Sigmoid colon (tissue), 4 donors: ENCODE measurements at regions not wholly inside any gene's neighbourhood (a gene's known extent, or its start where the extent isn't known, plus 50 kb on each side); places are given as distances from the start of the nearest gene placed in this dataset.

Experiments used
- CTCF ChIP-seq, 4 experiments: fragments of 450-650 bp in 3 of 4; fragments of 200-600 bp in 1 of 4; IDR thresholded peaks; one replicate each; pipeline ENCODE4 v1.5.1; 2016 to 2019; ENCODE audit warnings: antibody characterized with exemption in 4 of 4, mild to moderate bottlenecking in 3 of 4, moderate library complexity in 2 of 4
- EP300 ChIP-seq, 4 donors: sonication (generic); formaldehyde crosslinking; IDR thresholded peaks; one replicate each; pipeline ENCODE4 v1.6.1; 2017; ENCODE audit warnings: antibody characterized with exemption in 4 of 4
- POLR2A ChIP-seq, 2 donors: fragments of 450-650 bp; IDR thresholded peaks; one replicate each; pipeline ENCODE4 v1.6.1; 2016; ENCODE audit warnings: antibody characterized with exemption in 2 of 2, mild to moderate bottlenecking in 2 of 2, moderate library complexity in 2 of 2

- TF ChIP-seq CTCF (IDR thresholded peaks at IDR 0.05) (no peak), POLR2A (IDR thresholded peaks at IDR 0.05) (no peak), EP300 (IDR thresholded peaks at IDR 0.05) (no peak)
These were observed 617.1 kb upstream of the ZFP42 start for GRCh38 chr4:187378441-187378840.
